ENCODE measurements at regions not wholly inside any gene's neighbourhood (a gene's known extent, or its start where the extent isn't known, plus 50 kb on each side); places are given as distances from the start of the nearest gene placed in this dataset.

GRCh38 chr18:79616651-79617510, 62.7 kb upstream of the CTDP1 start:
- no peak overlapping the region for H3K4me3 ChIP-seq (ENCODE audit: low read depth in 1 of 3, low read length in 3 of 3)
- TF ChIP-seq EGR1 (IDR thresholded peaks at IDR 0.05; ENCODE audit: low read depth in 2 of 2) (no peak), FOXA2 (IDR thresholded peaks at IDR 0.05) (no peak), ATF3 (IDR thresholded peaks at IDR 0.05) (no peak), ZBTB33 (IDR thresholded peaks at IDR 0.05) (no peak), GABPA (IDR thresholded peaks at IDR 0.05 in 1 of 2, conservative IDR thresholded peaks at IDR 0.05 in 1 of 2) (no peak), REST (IDR thresholded peaks at IDR 0.05) (no peak), MAX (IDR thresholded peaks at IDR 0.05) (no peak), TAF1 (conservative IDR thresholded peaks at IDR 0.05) (no peak), NR2F2 (IDR thresholded peaks at IDR 0.05) (no peak), HNF4G (IDR thresholded peaks at IDR 0.05) (no peak), FOXA1 (IDR thresholded peaks at IDR 0.05) (no peak), JUND (IDR thresholded peaks at IDR 0.05) (no peak), RXRA (IDR thresholded peaks at IDR 0.05) (no peak), HNF4A (conservative IDR thresholded peaks at IDR 0.05) (no peak), YY1 (IDR thresholded peaks at IDR 0.05) (no peak), SP1 (IDR thresholded peaks at IDR 0.05) (no peak), RAD21 (IDR thresholded peaks at IDR 0.05) (no peak), CTCF (IDR thresholded peaks at IDR 0.05; ENCODE audit: low read depth, low read length, missing input control) (no peak)
- no peaks in the 10 kb centered on the region for H3K36me3 ChIP-seq (ENCODE audit: control insufficient read depth in 4 of 4, insufficient read depth in 3 of 4, low read depth in 1 of 4, low read length in 3 of 4)
- DNase-seq (ENCODE audit: low spot score), result no peak
- 50% methylated on average over 85 of the region's 89 CpGs for WGBS
- no peaks in the 10 kb centered on the region for H3K27me3 ChIP-seq (ENCODE audit: control insufficient read depth in 4 of 4, insufficient read depth in 4 of 4, low read length in 3 of 4)
- H3K27ac ChIP-seq (ENCODE audit: low read depth in 1 of 2, low read length in 2 of 2), result no peak overlapping the region
- no peak overlapping the region for H3K9ac ChIP-seq (ENCODE audit: low read depth in 1 of 2, low read length in 2 of 2)
- H3K4me1 ChIP-seq (ENCODE audit: control insufficient read depth in 4 of 4, insufficient read depth in 4 of 4, low read length in 3 of 4), result peaks cover 0 to 2% (median 0%) of the 10 kb centered on the region in 4 donors
- H3K9me3 ChIP-seq (ENCODE audit: control insufficient read depth in 4 of 4, low read length in 3 of 4), result peaks cover 0 to 4% (median 2%) of the 10 kb centered on the region in 4 donors

Measured in liver (tissue), 8 donors.